Endothelial cell of umbilical vein (primary cell): ENCODE measurements at regions not wholly inside any gene's neighbourhood (a gene's known extent, or its start where the extent isn't known, plus 50 kb on each side); places are given as distances from the start of the nearest gene placed in this dataset.

Experiments
- POLR2A ChIP-seq: IDR thresholded peaks from 2 replicates; pipeline ENCODE4 v1.6.1; 2012; ENCODE audit warnings: low read depth, mild to moderate bottlenecking, control low read depth, low read length
- POLR2AphosphoS5 ChIP-seq: IDR thresholded peaks from 2 replicates; pipeline ENCODE4 v1.6.1; 2012; ENCODE audit warnings: low read depth, mild to moderate bottlenecking, control low read depth, low read length, moderate library complexity; ENCODE audit not compliant: insufficient read depth
- TF ChIP-seq, protein P1 (sequence below), 2 donors: IDR thresholded peaks; 1 replicate in 1 of 2; 2 replicates in 1 of 2; pipeline ENCODE4 v1.5.1; 2011; ENCODE audit warnings: low read length in 2 of 2, mild to moderate bottlenecking in 2 of 2, moderate library complexity in 2 of 2, control low read depth in 1 of 2, inconsistent platforms in 1 of 2, low read depth in 1 of 2; ENCODE audit not compliant: insufficient read depth in 1 of 2; ENCODE audit errors: extremely low read depth in 1 of 2

- TF ChIP-seq POLR2A, result no peak
- TF ChIP-seq, protein P1, sequence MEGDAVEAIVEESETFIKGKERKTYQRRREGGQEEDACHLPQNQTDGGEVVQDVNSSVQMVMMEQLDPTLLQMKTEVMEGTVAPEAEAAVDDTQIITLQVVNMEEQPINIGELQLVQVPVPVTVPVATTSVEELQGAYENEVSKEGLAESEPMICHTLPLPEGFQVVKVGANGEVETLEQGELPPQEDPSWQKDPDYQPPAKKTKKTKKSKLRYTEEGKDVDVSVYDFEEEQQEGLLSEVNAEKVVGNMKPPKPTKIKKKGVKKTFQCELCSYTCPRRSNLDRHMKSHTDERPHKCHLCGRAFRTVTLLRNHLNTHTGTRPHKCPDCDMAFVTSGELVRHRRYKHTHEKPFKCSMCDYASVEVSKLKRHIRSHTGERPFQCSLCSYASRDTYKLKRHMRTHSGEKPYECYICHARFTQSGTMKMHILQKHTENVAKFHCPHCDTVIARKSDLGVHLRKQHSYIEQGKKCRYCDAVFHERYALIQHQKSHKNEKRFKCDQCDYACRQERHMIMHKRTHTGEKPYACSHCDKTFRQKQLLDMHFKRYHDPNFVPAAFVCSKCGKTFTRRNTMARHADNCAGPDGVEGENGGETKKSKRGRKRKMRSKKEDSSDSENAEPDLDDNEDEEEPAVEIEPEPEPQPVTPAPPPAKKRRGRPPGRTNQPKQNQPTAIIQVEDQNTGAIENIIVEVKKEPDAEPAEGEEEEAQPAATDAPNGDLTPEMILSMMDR (IDR thresholded peaks at IDR 0.05; ENCODE audit: extremely low read depth in 1 of 2, insufficient read depth in 1 of 2, low read depth in 1 of 2, low read length in 2 of 2), result no peak
- no peak for TF ChIP-seq POLR2AphosphoS5
Measured at GRCh38 chr3:13159890-13160289, 86.7 kb upstream of the IQSEC1 start.
